Right kidney (tissue), 1 donor: ENCODE measurements at regions not wholly inside any gene's neighbourhood (a gene's known extent, or its start where the extent isn't known, plus 50 kb on each side); places are given as distances from the start of the nearest gene placed in this dataset.
"Not testable (repeated sequence)": the region's sequence is repeated elsewhere in the genome, so short reads cannot be mapped to it uniquely, and the experiment has no call there.

Source experiments
- DNase-seq: peaks from one replicate; pipeline ENCODE4 v3.0.0-alpha.2; 2016

DNA sequence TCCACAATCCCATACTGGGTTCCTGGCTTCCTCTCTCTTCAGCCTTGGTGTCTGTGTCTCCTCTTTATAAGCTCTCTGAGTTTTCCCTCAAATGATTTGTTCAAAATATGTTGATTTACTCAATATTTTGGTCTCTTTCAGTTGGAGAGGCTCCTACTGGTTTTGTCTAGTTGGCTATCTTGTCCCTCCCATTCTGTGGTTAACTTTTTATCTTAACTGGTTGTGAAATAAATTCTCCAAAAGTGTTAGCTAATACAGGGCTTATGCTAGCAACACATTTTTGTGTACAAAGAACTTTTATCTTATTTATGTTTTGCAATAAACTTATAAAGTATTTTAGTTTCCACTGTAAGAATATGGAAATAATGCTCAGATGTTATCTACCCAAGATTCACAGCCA is 200.9 kb downstream of the AASDHPPT start:
- DNase-seq, result no peak

DNA sequence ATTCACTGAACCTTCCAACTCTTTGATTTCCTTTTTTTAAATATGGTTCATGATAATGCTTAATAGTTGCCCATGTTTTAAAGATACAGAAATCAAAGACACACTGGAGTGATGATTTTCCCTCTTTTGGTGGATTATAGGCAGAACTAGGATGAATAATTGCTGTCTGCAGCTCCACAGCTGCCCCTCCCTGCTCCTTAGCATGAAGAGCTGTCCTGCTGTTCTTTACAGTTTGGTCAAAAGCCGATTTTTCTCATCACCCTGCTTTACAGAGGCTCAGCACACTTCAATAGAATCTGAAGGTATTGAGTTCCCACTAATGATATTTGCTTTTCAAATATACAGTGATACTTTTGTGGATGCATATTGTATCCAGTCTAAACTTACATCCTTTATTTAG is 202.6 kb downstream of the AASDHPPT start:
- no peak for DNase-seq

- no peak for DNase-seq
Observed at GRCh38 chr11:106281455-106282173, 204.2 kb downstream of the AASDHPPT start.

DNA sequence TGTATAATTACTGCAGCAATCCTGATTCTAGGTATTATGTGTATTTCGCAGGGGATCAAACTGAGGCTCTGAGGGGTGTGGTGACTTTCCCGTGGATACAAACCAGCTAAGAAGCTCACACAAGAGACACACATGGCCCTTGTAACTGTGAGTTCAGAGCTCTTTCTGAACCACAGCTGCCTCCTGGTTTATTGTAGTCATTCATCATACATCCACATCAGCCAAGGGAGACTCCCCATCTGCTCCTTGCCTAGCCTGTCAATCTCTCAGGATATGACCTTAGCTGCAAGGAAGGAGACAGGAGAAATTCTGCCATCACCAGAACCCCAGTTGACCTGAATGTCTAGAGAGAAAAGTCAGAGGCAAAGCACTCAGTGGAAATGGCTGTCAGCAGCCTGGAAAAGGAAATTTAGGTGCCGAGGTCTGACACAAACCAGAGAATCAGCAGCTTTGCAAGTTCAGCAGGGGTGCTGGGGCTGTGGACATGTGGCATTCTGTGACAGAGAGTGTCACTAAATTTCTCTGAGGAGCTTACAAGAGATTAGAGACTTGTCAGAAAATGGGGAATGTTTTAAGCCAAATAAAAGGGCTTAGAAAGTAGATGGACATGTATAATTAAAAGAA is 209.5 kb downstream of the AASDHPPT start:
- no peak for DNase-seq

GRCh38 chr11:106288057-106288456 is 210.6 kb downstream of the AASDHPPT start:
- no peak for DNase-seq

DNA sequence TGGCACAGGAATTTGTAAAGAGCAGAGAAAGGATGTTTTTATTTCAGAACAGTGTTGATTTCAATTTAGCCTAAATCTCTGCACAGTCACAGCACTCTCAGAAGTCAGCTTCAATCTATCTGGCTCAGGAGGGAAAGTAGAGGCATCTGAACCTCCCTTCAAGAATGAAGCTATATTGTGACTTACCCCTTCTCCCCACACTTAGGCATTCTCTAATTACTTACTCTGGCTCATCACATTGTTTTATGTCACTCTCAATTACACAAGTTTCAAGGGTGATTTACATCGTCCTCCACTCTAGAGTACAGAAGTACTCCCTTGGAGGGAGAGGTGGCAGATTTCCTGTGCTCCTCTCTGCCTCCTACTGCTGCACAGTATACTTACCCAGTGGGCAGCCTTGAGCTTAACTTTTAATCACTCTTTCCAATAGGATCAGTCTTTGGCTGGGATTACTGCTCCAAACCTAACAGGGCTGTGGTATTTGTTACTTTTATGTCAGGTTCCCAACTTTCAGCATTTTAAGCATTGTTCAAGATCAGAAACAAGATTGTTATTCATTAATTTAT is 211.4 kb downstream of the AASDHPPT start:
- DNase-seq, result no peak

DNA sequence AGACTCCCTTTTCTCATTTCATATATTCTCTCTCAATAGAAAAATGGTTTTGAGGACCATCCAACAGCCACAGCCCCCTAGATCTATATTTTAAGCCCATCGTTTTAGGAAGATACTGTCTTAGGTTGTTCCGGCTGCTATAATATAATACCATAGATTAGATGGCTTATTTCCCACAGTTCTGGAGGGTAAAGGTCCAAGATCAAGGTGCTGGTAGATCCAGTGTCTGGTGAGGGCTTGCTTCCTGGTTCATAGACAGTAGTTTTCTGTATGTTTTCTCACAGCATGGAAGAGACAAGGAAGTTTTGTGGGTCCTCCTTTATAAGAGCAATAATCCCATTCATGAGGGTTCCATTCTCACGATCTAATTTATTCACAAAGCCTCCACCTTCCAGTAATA is 215.1 kb downstream of the AASDHPPT start:
- no peak for DNase-seq

DNA sequence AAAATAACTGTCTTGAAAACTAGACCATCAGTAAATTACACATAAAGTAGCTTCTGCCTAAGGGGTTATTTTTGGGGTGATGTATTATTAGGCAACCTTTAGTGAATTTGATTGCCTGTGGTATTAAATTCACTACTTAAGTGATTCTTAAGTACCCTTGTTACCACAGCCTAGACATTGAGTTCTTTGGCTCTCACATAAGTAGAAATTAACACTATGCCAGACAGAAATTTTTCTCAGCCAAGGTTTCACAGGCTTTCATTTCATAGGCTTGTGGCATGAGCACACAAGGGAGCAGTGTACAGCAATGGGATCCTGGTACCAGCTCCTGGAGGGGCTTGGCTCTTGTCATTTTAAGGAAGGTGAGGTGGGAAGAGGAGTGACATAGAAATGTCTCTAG is 218.5 kb downstream of the AASDHPPT start:
- DNase-seq, result no peak

- DNase-seq, result no peak
Observed at GRCh38 chr11:106302416-106302815, 225.0 kb downstream of the AASDHPPT start.

GRCh38 chr11:106304274-106304673 is 226.8 kb downstream of the AASDHPPT start:
- DNase-seq, result no peak

- no peak for DNase-seq
Observed at GRCh38 chr11:106305458-106305857, 228.0 kb downstream of the AASDHPPT start.

DNA sequence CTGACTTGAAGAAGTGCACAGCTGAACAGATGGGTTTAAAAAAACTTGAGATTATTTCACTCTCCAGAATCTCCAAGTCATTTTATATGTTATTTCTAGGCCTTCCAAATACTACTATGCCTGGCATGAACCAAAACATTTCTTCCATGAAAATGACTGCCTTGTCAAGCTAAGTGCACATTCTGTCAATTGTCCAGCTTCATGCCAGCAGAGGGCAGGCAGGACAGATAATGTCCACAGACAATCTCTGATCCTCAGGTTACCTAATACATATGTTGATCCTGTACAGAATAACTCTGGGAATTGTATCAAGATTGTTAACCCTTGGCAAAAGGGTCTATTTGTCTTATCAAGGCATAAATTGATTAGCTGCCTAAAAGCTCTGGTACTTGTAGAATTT is 229.5 kb downstream of the AASDHPPT start:
- no peak for DNase-seq

DNA sequence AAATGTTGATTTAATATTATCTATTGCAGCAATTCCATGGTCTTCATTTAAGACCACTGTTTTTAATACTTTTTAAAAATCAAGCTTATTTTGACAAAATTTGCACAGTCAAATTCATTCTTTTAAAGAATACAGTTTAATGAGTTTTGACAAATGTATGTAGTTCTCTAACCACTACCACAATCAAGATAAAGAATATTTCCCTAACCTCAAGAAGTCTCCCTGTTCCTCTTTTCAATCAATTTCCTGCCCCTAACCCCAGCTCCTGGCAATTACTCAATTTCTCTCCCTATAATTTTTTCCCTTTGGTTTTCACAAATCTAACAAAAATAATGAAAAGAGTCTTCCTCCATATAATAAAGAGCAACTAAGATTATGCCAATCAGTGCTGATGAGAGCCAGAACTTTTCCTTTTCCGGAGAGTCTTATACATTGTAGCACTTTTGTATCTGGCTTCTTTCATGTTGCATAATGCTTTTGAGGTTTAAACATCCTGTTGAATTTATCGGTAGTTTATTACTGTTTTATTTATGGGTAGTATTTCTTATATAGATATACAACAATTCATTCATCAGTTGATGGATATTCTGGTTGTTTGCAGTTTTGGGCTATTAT is 231.7 kb downstream of the AASDHPPT start:
- DNase-seq, result no peak

DNA sequence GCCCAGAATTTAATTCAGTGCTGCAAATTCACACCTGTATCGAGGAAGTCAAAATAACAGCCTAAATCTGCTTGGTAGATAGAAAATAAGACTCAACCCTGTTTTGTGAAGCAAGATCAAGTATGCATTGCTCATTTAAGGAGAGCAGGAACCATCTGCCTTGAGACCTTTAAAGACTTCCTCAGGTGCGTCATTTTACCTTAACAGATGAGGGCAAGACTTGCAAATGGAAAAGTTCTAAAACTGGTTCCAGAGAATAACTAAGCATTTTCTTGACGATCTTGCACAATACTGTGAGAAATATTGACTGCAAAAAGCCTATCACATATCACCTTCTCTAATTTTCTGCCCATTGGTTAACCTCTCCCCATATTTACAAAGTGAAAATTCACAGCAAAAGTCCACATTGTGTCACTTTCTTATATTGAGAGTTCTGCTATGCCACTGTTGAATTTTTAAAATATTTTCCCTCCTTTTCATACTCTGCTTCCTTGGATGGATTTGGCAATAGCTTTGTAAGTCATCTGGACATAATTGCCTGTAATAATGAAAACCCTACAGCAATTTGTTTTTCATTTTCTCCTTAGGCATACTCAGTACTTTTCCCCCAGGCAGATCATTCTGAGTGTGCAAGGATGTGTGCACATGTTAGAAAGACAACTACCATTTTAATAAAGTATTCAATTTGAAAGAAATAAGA is 234.2 kb downstream of the AASDHPPT start:
- DNase-seq, result no peak

- not testable (repeated sequence) for DNase-seq
Observed at GRCh38 chr11:106317208-106317773, 239.8 kb downstream of the AASDHPPT start.

DNA sequence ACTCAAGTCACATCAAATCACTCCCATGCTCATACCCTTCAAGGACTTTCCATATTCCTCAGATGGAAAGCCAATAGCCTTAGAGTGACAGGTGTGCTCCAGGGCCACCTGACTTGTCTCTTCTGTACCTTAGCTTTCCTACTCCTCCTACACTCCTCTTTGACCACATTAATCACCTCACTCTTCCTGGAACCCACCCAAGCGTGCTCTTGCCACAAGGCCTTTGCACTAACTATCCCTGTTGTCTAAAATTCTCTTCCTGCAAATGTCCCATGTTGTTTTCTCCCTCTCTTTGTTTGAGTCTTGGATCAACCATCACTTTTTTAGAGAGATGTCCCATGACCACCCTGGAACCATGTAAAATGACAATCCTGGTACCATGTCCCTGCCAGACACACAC is 244.1 kb downstream of the AASDHPPT start:
- no peak for DNase-seq

- DNase-seq, result no peak
Observed at GRCh38 chr11:106322106-106322505, 244.6 kb downstream of the AASDHPPT start.

DNA sequence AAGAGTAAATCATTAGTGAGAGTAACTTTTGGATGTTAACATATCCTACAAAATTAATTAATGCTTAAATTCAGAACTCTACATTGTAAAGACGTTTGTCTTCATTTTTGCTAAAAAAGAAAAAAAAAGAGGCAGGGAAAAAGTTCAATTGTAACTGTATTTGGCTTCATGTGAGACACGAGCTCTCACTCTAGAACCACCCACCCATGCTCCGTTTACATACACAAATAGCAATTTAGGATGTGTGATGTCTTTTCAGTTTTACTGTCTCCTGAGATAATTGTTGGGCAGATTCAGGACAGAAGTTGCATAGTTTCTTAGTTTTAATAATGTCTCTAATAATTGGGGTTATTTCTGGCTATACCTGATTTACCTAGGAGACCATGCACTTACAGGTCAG is 248.6 kb downstream of the AASDHPPT start:
- no peak for DNase-seq

DNA sequence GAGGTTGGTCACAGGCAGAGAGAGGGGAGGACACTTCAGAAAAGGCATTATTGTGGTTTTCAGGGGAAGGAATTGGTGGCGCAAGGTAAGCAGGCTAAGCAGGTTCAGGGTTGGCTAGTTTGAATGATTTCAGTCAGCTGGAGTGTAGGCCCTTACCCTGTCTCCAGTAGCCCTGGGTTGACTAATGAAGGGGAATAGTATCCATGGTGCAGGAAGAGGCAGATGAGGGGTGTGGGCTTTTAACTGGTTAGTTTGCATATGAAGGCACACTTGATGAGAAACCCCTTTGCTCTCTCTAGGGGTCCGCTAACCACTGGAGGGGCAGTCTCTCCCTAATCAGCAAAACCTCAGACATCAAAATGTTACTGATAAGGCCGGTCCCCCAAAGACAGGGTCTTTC is 249.7 kb downstream of the AASDHPPT start:
- DNase-seq, result no peak

DNA sequence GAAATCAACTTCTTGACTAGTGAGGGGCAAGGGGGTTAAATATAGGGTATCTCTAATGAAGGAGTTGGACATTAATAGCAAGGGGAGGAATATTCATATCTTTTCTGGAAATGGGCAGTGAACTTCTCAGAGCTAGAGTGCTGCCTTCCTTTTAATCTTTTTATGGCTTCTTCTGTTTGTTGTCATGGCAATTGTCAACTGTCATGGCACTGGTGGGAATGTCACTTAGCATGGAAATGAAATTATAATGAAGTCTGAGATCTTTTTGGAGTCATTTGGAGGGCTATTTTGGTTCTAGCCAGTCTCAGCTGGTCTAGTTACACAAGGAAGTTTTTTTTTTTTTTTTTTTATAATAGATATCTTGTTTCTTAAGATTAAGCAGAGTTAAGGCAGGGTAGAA is 250.2 kb downstream of the AASDHPPT start:
- no peak for DNase-seq

DNA sequence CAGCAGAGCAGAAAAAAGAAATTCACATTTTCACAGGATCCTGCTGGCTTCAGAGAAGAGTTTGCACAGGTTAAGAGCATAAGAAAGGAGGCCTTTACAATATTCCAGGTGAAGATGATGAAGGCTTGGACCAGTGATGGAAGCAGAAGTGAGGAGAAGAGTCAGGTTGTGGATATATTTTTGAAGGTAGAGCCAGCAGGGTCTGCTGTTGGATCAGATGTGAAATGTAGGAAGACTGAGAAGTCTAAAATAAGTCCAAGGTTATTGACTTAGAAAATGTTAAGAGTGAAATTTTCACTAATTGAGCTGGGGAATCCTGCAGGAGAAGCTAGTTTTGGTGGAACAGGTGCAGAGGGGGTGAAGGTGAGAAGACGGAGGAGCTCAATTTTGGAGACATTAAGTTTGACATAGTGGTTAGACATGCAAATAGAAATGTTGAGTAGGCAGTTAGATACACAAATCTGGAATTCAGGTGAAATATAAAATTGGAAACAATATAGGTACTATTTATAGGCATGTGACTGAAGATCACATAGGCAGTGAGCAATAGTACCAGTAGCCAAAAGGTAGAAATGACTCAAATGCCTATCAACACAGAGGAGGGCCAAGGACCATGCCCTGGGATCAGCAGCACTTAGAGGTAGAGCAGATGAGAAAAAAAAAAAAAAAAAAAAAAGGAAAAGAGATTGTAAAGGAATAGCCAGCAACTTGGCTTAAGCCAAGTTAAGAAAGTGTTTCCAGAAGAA is 252.0 kb downstream of the AASDHPPT start:
- no peak for DNase-seq

- no peak for DNase-seq
Observed at GRCh38 chr11:106331176-106331575, 253.7 kb downstream of the AASDHPPT start.
